Neutrophil (primary cell): ENCODE measurements at regions not wholly inside any gene's neighbourhood (a gene's known extent, or its start where the extent isn't known, plus 50 kb on each side); places are given as distances from the start of the nearest gene placed in this dataset.
"Not testable (repeated sequence)": the region's sequence is repeated elsewhere in the genome, so short reads cannot be mapped to it uniquely, and the experiment has no call there.

Source experiments
- H3K27ac ChIP-seq: fragments of 200-600 bp; sonication (generic); 2 replicates; pipeline ENCODE4 v1.5.1; 2016; ENCODE audit warnings: mild to moderate bottlenecking, moderate library complexity
- H3K27me3 ChIP-seq: fragments of 200-600 bp; sonication (generic); 2 replicates; pipeline ENCODE4 v1.6.0; 2016; ENCODE audit warnings: mild to moderate bottlenecking
- H3K36me3 ChIP-seq: fragments of 200-600 bp; sonication (generic); 2 replicates; pipeline ENCODE4 v1.5.1; 2017
- H3K4me1 ChIP-seq, 2 experiments: fragments of 200-600 bp in 1 of 2; sonication (generic) in 1 of 2; 1 replicate in 1 of 2; 2 replicates in 1 of 2; pipeline versions ENCODE4 v1.5.1 to v1.6.1; 2013 to 2016; ENCODE audit warnings: low read depth in 1 of 2, low read length in 1 of 2, mild to moderate bottlenecking in 1 of 2, moderate library complexity in 1 of 2; ENCODE audit not compliant: control insufficient read depth in 1 of 2, insufficient read depth in 1 of 2
- H3K4me3 ChIP-seq, 2 experiments: fragments of 200-600 bp in 1 of 2; sonication (generic) in 1 of 2; 1 replicate in 1 of 2; 2 replicates in 1 of 2; pipeline ENCODE4 v1.5.1; 2013 to 2016; ENCODE audit warnings: low read depth in 1 of 2, low read length in 1 of 2, mild to moderate bottlenecking in 1 of 2, moderate library complexity in 1 of 2
- H3K9me3 ChIP-seq: fragments of 200-600 bp; sonication (generic); 2 replicates; pipeline ENCODE4 v1.5.1; 2016
- CTCF ChIP-seq: fragments of 200-600 bp; sonication (generic); IDR thresholded peaks from 2 replicates; pipeline ENCODE4 v1.5.1; 2016; ENCODE audit warnings: antibody characterized with exemption

DNA sequence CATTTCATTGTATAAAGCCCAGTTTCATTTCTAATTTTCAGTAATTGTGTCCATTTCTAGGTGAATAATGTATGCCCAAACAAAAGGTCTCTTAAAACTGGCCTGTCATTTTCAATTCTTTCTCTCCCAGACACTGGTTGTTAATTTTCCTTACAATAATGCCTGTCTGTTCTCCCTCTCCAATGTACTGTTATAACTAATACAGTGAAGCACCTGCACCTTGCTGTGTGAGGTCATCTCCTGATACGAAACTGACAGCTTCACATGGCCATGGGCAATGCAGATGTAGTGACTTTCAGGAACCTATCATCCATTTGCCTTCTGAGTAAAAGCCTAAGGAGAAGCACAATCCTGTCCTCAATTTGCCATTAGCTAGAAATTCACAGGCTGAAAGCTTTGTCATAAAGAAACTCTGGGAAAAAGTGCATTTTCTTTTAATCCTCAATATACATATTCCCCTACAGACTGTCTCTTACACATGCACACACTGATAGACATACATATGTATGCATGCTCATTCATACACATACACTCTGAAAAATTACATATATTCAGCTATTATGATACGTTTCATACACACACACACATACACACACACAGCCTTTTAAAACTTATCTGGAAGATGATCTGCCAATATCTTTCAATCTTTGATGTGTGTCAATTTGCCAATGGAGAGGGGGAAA, 1030.3 kb downstream of the TDRD15 start:
- TF ChIP-seq CTCF = no peak
- H3K27ac ChIP-seq = no peak overlapping the region
- H3K36me3 ChIP-seq = no peaks in the 10 kb centered on the region
- H3K9me3 ChIP-seq = no peaks in the 10 kb centered on the region
- H3K27me3 ChIP-seq = no peaks in the 10 kb centered on the region
- no peak overlapping the region for H3K4me3 ChIP-seq
- no peaks in the 10 kb centered on the region for H3K4me1 ChIP-seq

GRCh38 chr2:22156661-22157060, 1032.9 kb downstream of the TDRD15 start:
- not testable (repeated sequence) for H3K36me3 ChIP-seq, H3K27me3 ChIP-seq, H3K27ac ChIP-seq, H3K9me3 ChIP-seq, H3K4me1 ChIP-seq, H3K4me3 ChIP-seq

DNA sequence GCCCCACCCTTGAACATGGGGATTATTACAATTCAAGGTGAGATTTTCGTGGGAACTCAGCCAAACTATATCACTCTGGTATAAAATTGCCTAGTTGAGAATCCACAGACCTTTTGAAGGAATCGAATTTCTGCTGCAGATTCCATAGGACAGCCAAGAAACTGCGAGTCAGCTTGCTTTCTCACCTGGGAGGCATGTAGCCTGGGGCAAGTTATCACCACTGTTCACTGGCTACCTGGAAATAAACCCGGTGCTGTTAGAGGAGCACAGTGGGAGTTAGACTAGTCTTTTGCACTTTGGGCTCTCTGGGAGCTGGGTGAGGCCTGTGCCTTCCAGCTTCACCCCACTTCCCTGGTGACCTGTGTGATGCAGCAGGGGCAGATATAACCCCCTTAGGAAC, 1043.5 kb downstream of the TDRD15 start:
- Histone ChIP-seq H3K4me1 (no peaks in the 10 kb centered on the region), H3K9me3 (no peaks in the 10 kb centered on the region), H3K27ac (no peak overlapping the region), H3K27me3 (no peaks in the 10 kb centered on the region), H3K4me3 (no peak overlapping the region), H3K36me3 (no peaks in the 10 kb centered on the region)
- TF ChIP-seq CTCF = no peak

DNA sequence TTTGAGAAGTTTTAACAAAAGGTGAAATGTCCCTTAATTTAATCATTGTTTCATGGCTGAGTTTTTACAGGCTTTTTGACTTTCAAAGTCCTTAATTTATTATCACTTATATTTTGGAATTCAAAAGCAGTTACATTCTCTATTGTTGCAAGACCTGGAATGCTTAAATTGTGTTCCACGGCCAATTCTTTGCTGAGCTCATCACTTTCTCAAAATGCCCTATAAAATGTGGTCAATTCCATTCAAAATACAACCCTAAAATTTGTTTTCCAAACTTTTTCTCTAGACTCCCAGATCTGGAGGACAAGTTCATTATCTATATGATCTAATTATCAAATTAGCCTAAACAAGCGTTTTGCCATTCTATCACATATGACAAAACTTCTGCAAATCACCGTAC, 1051.2 kb downstream of the TDRD15 start:
- Histone ChIP-seq H3K4me1 (no peaks in the 10 kb centered on the region), H3K27me3 (no peaks in the 10 kb centered on the region), H3K27ac (no peak overlapping the region), H3K4me3 (no peak overlapping the region), H3K9me3 (no peaks in the 10 kb centered on the region), H3K36me3 (no peaks in the 10 kb centered on the region)
- no peak for TF ChIP-seq CTCF

GRCh38 chr2:22185251-22185650, 1061.5 kb downstream of the TDRD15 start:
- H3K4me1 ChIP-seq = no peaks in the 10 kb centered on the region
- no peaks in the 10 kb centered on the region for H3K27me3 ChIP-seq
- no peaks in the 10 kb centered on the region for H3K36me3 ChIP-seq
- H3K27ac ChIP-seq = no peak overlapping the region
- TF ChIP-seq CTCF = no peak
- H3K4me3 ChIP-seq = no peak overlapping the region
- no peaks in the 10 kb centered on the region for H3K9me3 ChIP-seq

DNA sequence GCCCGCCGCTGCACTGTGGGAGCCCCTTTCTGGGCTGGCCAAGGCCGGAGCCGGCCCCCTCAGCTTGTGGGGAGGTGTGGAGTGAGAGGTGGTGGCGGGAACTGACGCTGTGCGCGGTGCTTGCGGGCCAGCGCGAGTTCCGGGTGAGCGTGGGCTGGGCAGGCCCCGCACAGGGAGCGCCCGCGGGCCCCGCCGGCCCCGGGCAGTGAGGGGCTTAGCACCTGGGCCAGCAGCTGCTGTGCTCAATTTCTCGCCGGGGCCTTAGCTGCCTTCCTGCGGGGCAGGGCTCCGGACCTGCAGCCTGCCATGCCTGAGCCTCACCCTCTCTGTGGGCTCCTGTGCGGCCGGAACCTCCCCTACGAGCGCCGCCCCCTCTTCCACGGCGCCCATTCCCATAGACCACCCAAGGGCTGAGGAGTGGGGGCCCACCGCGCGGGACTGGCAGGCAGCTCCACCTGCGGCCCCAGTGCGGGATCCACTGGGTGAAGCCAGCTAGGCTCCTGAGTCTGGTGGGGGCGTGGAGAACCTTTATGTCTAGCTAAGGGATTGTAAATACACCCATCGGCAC, 1062.6 kb downstream of the TDRD15 start:
- H3K27me3 ChIP-seq, H3K36me3 ChIP-seq, H3K4me1 ChIP-seq, H3K27ac ChIP-seq, H3K4me3 ChIP-seq, H3K9me3 ChIP-seq: not testable (repeated sequence)
